ENCODE measurements at regions not wholly inside any gene's neighbourhood (a gene's known extent, or its start where the extent isn't known, plus 50 kb on each side); places are given as distances from the start of the nearest gene placed in this dataset.
A peak's percentile ranks its signal among the peaks of the same experiment; 100 is the strongest.
"Not testable (repeated sequence)": the region's sequence is repeated elsewhere in the genome, so short reads cannot be mapped to it uniquely, and the experiment has no call there.

- Mint-ChIP-seq H3K36me3 (no peaks in the 10 kb centered on the region), H3K9me3 (ENCODE audit: low read depth) (peaks cover 7% of the 10 kb centered on the region), H3K27me3 (no peaks in the 10 kb centered on the region), H3K4me3 (peak overlapping the region; percentile 52), H3K27ac (peak overlapping the region; percentile 61), H3K4me1 (ENCODE audit: low read depth) (peaks cover 35% of the 10 kb centered on the region)
These were observed 276.4 kb upstream of the B3GALT2 start for GRCh38 chr1:193462629-193463320.

GRCh38 chr1:193458628-193459027 lies 272.2 kb upstream of the B3GALT2 start:
- H3K9me3 Mint-ChIP-seq (ENCODE audit: low read depth) = peaks cover 7% of the 10 kb centered on the region
- H3K4me3 Mint-ChIP-seq = no peak overlapping the region
- H3K27ac Mint-ChIP-seq = no peak overlapping the region
- no peaks in the 10 kb centered on the region for H3K36me3 Mint-ChIP-seq
- peaks cover 27% of the 10 kb centered on the region for H3K4me1 Mint-ChIP-seq (ENCODE audit: low read depth)
- no peaks in the 10 kb centered on the region for H3K27me3 Mint-ChIP-seq

- Mint-ChIP-seq H3K9me3 (ENCODE audit: low read depth) (peaks cover 7% of the 10 kb centered on the region), H3K27ac (no peak overlapping the region), H3K4me1 (ENCODE audit: low read depth) (peaks cover 17% of the 10 kb centered on the region), H3K36me3 (no peaks in the 10 kb centered on the region), H3K4me3 (no peak overlapping the region), H3K27me3 (no peaks in the 10 kb centered on the region)
These were observed 271.3 kb upstream of the B3GALT2 start for GRCh38 chr1:193457676-193458075.

GRCh38 chr1:193456811-193457280 lies 270.4 kb upstream of the B3GALT2 start:
- Mint-ChIP-seq H3K27ac (no peak overlapping the region), H3K4me1 (ENCODE audit: low read depth) (peaks cover 11% of the 10 kb centered on the region), H3K27me3 (no peaks in the 10 kb centered on the region), H3K36me3 (no peaks in the 10 kb centered on the region), H3K4me3 (no peak overlapping the region), H3K9me3 (ENCODE audit: low read depth) (peaks cover 7% of the 10 kb centered on the region)

- H3K27ac Mint-ChIP-seq = no peak overlapping the region
- H3K9me3 Mint-ChIP-seq (ENCODE audit: low read depth) = no peaks in the 10 kb centered on the region
- no peaks in the 10 kb centered on the region for H3K36me3 Mint-ChIP-seq
- peaks cover 19% of the 10 kb centered on the region for H3K4me1 Mint-ChIP-seq (ENCODE audit: low read depth)
- H3K27me3 Mint-ChIP-seq = no peaks in the 10 kb centered on the region
- H3K4me3 Mint-ChIP-seq = no peak overlapping the region
These were observed 265.2 kb upstream of the B3GALT2 start for GRCh38 chr1:193451606-193452005.

GRCh38 chr1:193451001-193451400 lies 264.6 kb upstream of the B3GALT2 start:
- Mint-ChIP-seq H3K4me1 (ENCODE audit: low read depth) (peaks cover 19% of the 10 kb centered on the region), H3K27me3 (no peaks in the 10 kb centered on the region), H3K4me3 (no peak overlapping the region), H3K27ac (no peak overlapping the region), H3K9me3 (ENCODE audit: low read depth) (no peaks in the 10 kb centered on the region), H3K36me3 (no peaks in the 10 kb centered on the region)

GRCh38 chr1:193448682-193449461 lies 262.5 kb upstream of the B3GALT2 start:
- Mint-ChIP-seq H3K36me3 (no peaks in the 10 kb centered on the region), H3K9me3 (ENCODE audit: low read depth) (no peaks in the 10 kb centered on the region), H3K4me3 (peak overlapping the region; percentile 66), H3K4me1 (ENCODE audit: low read depth) (peaks cover 19% of the 10 kb centered on the region), H3K27me3 (no peaks in the 10 kb centered on the region), H3K27ac (peak overlapping the region; percentile 92)

GRCh38 chr1:193443886-193444285 lies 257.5 kb upstream of the B3GALT2 start:
- Mint-ChIP-seq H3K27me3 (no peaks in the 10 kb centered on the region), H3K36me3 (peaks cover 8% of the 10 kb centered on the region), H3K9me3 (ENCODE audit: low read depth) (no peaks in the 10 kb centered on the region), H3K4me1 (ENCODE audit: low read depth) (peaks cover 11% of the 10 kb centered on the region), H3K27ac (no peak overlapping the region), H3K4me3 (no peak overlapping the region)

GRCh38 chr1:193438771-193439170 lies 252.4 kb upstream of the B3GALT2 start:
- Mint-ChIP-seq H3K4me3 (no peak overlapping the region), H3K9me3 (ENCODE audit: low read depth) (peaks cover 19% of the 10 kb centered on the region), H3K27ac (no peak overlapping the region), H3K36me3 (peaks cover 21% of the 10 kb centered on the region), H3K4me1 (ENCODE audit: low read depth) (peaks cover 18% of the 10 kb centered on the region), H3K27me3 (no peaks in the 10 kb centered on the region)

GRCh38 chr1:193438312-193438711 lies 251.9 kb upstream of the B3GALT2 start:
- peaks cover 25% of the 10 kb centered on the region for H3K36me3 Mint-ChIP-seq
- no peak overlapping the region for H3K4me3 Mint-ChIP-seq
- peaks cover 18% of the 10 kb centered on the region for H3K4me1 Mint-ChIP-seq (ENCODE audit: low read depth)
- no peaks in the 10 kb centered on the region for H3K27me3 Mint-ChIP-seq
- peaks cover 24% of the 10 kb centered on the region for H3K9me3 Mint-ChIP-seq (ENCODE audit: low read depth)
- no peak overlapping the region for H3K27ac Mint-ChIP-seq

- Mint-ChIP-seq H3K27ac (no peak overlapping the region), H3K4me3 (no peak overlapping the region), H3K9me3 (ENCODE audit: low read depth) (peaks cover 25% of the 10 kb centered on the region), H3K4me1 (ENCODE audit: low read depth) (peaks cover 18% of the 10 kb centered on the region), H3K36me3 (peaks cover 26% of the 10 kb centered on the region), H3K27me3 (no peaks in the 10 kb centered on the region)
These were observed 251.4 kb upstream of the B3GALT2 start for GRCh38 chr1:193437785-193438184.

- H3K4me3 Mint-ChIP-seq, H3K27ac Mint-ChIP-seq, H3K27me3 Mint-ChIP-seq: not testable (repeated sequence)
- Mint-ChIP-seq H3K36me3 (peaks cover 26% of the 10 kb centered on the region), H3K9me3 (ENCODE audit: low read depth) (peaks cover 25% of the 10 kb centered on the region), H3K4me1 (ENCODE audit: low read depth) (peaks cover 18% of the 10 kb centered on the region)
These were observed 250.9 kb upstream of the B3GALT2 start for GRCh38 chr1:193437333-193437732.

- Mint-ChIP-seq H3K27ac (no peak overlapping the region), H3K36me3 (peaks cover 26% of the 10 kb centered on the region), H3K4me1 (ENCODE audit: low read depth) (peaks cover 18% of the 10 kb centered on the region), H3K27me3 (no peaks in the 10 kb centered on the region), H3K9me3 (ENCODE audit: low read depth) (peaks cover 25% of the 10 kb centered on the region), H3K4me3 (no peak overlapping the region)
These were observed 249.4 kb upstream of the B3GALT2 start for GRCh38 chr1:193435781-193436180.

- no peak overlapping the region for H3K4me3 Mint-ChIP-seq
- no peak overlapping the region for H3K27ac Mint-ChIP-seq
- H3K27me3 Mint-ChIP-seq = no peaks in the 10 kb centered on the region
- peaks cover 18% of the 10 kb centered on the region for H3K36me3 Mint-ChIP-seq
- peaks cover 18% of the 10 kb centered on the region for H3K4me1 Mint-ChIP-seq (ENCODE audit: low read depth)
- H3K9me3 Mint-ChIP-seq (ENCODE audit: low read depth) = peaks cover 25% of the 10 kb centered on the region
These were observed 247.9 kb upstream of the B3GALT2 start for GRCh38 chr1:193434319-193434718.

GRCh38 chr1:193433599-193433998 lies 247.2 kb upstream of the B3GALT2 start:
- Mint-ChIP-seq H3K36me3 (peaks cover 18% of the 10 kb centered on the region), H3K27me3 (no peaks in the 10 kb centered on the region), H3K27ac (no peak overlapping the region), H3K4me1 (ENCODE audit: low read depth) (peaks cover 12% of the 10 kb centered on the region), H3K4me3 (no peak overlapping the region), H3K9me3 (ENCODE audit: low read depth) (peaks cover 25% of the 10 kb centered on the region)

Measured in activated naive CD8-positive, alpha-beta T cell (primary cell).